ENCODE measurements at regions not wholly inside any gene's neighbourhood (a gene's known extent, or its start where the extent isn't known, plus 50 kb on each side); places are given as distances from the start of the nearest gene placed in this dataset.

- 53% methylated on average over 4 of the region's 4 CpGs for WGBS (ENCODE audit: insufficient coverage, insufficient replicate concordance, low lambda C conversion rate, missing lambda C conversion rate)
- FAIRE-seq (no peak), ATAC-seq (no peak), DNase-seq (ENCODE audit: low read depth, low spot score) (no peak)
- Histone ChIP-seq H3K36me3 (ENCODE audit: control insufficient read depth in 2 of 2, insufficient read depth in 2 of 2, low read length in 1 of 2) (no peaks in the 10 kb centered on the region), H3K4me2 (ENCODE audit: control insufficient read depth, insufficient read depth) (no peak overlapping the region), H3K27ac (ENCODE audit: control insufficient read depth, insufficient read depth) (no peak overlapping the region), H4K20me1 (ENCODE audit: control insufficient read depth, insufficient read depth) (no peaks in the 10 kb centered on the region), H3K4me1 (ENCODE audit: control insufficient read depth, insufficient read depth, low read length) (peaks cover 7% of the 10 kb centered on the region; the same call in 1 of the 2 replicates), H2AFZ (ENCODE audit: control insufficient read depth, low read depth, low read length) (no peak overlapping the region), H3K9ac (ENCODE audit: control insufficient read depth, insufficient read depth, low read length) (no peak overlapping the region), H3K79me2 (ENCODE audit: control insufficient read depth, insufficient read depth, low read length) (no peaks in the 10 kb centered on the region), H3K27me3 (replicated peaks in 1 of 2; ENCODE audit: control insufficient read depth in 2 of 2, insufficient read depth in 2 of 2, low read length in 1 of 2) (no peaks in the 10 kb centered on the region), H3K4me3 (no peak overlapping the region), H3K9me3 (replicated peaks; ENCODE audit: control insufficient read depth, insufficient read depth, low read length) (no peaks in the 10 kb centered on the region; the same call in 2 of the 3 replicates)
- in situ Hi-C loops (cut with MboI): no loop called here
- intact Hi-C loops (cut with micrococcal nuclease; ENCODE audit: unreplicated experiment): loop anchor here (5.0 kb wide), 1 partner anchor 51 kb away; no protein-coding TSS in a partner anchor
- no TSS peak for BruUV-seq (replicated peaks)
- POLR2A ChIA-PET: interaction anchor here (1.0 to 1.5 kb wide), 2 partner anchors 51 to 263 kb away, joined by 3 read pairs; no protein-coding TSS in a partner anchor
- RAD21 ChIA-PET (ENCODE audit: unreplicated experiment): no interaction called here
- SMC1A ChIA-PET (ENCODE audit: uncharacterized antibody, unreplicated experiment): interaction anchor here (1.0 kb wide), 2 partner anchors 13 to 200 kb away, joined by 3 read pairs; no protein-coding TSS in a partner anchor
- CTCF ChIA-PET: no interaction called here
- TF ChIP-seq HDAC6 (IDR thresholded peaks at IDR 0.05; ENCODE audit: unreplicated experiment) (no peak), SIX5 (IDR thresholded peaks at IDR 0.05; ENCODE audit: low read depth, low read length, severe bottlenecking) (no peak), E2F4 (IDR thresholded peaks at IDR 0.05; ENCODE audit: low read depth, low read length) (no peak), REST (IDR thresholded peaks at IDR 0.05; ENCODE audit: low read depth, low read length) (no peak), ZNF24 (IDR thresholded peaks at IDR 0.05) (no peak), MTA3 (IDR thresholded peaks at IDR 0.05; ENCODE audit: borderline replicate concordance, low read length) (no peak), NBN (IDR thresholded peaks at IDR 0.05) (no peak), NR2C2 (IDR thresholded peaks at IDR 0.05; ENCODE audit: borderline replicate concordance, control insufficient read depth, insufficient read length, low read depth) (no peak), NRF1 (conservative IDR thresholded peaks at IDR 0.05; ENCODE audit: low read depth, low read length) (no peak), EP300 (IDR thresholded peaks at IDR 0.05; ENCODE audit: borderline replicate concordance in 1 of 2, control insufficient read depth in 1 of 2, low read depth in 2 of 2, low read length in 2 of 2) (no peak), KDM1A (IDR thresholded peaks at IDR 0.05; ENCODE audit: borderline replicate concordance) (no peak)
- TF ChIP-seq, protein P1, sequence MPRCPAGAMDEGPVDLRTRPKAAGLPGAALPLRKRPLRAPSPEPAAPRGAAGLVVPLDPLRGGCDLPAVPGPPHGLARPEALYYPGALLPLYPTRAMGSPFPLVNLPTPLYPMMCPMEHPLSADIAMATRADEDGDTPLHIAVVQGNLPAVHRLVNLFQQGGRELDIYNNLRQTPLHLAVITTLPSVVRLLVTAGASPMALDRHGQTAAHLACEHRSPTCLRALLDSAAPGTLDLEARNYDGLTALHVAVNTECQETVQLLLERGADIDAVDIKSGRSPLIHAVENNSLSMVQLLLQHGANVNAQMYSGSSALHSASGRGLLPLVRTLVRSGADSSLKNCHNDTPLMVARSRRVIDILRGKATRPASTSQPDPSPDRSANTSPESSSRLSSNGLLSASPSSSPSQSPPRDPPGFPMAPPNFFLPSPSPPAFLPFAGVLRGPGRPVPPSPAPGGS (IDR thresholded peaks at IDR 0.05; ENCODE audit: borderline replicate concordance, insufficient read depth, low read depth, low read length, poor library complexity, severe bottlenecking): no peak
- TF ChIP-seq, protein P2, sequence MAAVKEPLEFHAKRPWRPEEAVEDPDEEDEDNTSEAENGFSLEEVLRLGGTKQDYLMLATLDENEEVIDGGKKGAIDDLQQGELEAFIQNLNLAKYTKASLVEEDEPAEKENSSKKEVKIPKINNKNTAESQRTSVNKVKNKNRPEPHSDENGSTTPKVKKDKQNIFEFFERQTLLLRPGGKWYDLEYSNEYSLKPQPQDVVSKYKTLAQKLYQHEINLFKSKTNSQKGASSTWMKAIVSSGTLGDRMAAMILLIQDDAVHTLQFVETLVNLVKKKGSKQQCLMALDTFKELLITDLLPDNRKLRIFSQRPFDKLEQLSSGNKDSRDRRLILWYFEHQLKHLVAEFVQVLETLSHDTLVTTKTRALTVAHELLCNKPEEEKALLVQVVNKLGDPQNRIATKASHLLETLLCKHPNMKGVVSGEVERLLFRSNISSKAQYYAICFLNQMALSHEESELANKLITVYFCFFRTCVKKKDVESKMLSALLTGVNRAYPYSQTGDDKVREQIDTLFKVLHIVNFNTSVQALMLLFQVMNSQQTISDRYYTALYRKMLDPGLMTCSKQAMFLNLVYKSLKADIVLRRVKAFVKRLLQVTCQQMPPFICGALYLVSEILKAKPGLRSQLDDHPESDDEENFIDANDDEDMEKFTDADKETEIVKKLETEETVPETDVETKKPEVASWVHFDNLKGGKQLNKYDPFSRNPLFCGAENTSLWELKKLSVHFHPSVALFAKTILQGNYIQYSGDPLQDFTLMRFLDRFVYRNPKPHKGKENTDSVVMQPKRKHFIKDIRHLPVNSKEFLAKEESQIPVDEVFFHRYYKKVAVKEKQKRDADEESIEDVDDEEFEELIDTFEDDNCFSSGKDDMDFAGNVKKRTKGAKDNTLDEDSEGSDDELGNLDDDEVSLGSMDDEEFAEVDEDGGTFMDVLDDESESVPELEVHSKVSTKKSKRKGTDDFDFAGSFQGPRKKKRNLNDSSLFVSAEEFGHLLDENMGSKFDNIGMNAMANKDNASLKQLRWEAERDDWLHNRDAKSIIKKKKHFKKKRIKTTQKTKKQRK (IDR thresholded peaks at IDR 0.05; ENCODE audit: low read depth, low read length): no peak
- TF ChIP-seq, protein P3, sequence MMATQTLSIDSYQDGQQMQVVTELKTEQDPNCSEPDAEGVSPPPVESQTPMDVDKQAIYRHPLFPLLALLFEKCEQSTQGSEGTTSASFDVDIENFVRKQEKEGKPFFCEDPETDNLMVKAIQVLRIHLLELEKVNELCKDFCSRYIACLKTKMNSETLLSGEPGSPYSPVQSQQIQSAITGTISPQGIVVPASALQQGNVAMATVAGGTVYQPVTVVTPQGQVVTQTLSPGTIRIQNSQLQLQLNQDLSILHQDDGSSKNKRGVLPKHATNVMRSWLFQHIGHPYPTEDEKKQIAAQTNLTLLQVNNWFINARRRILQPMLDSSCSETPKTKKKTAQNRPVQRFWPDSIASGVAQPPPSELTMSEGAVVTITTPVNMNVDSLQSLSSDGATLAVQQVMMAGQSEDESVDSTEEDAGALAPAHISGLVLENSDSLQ (IDR thresholded peaks at IDR 0.05): no peak
Observed at GRCh38 chr6:88441346-88441745, 275.2 kb upstream of the CNR1 start.
